Upper lobe of right lung (tissue), 1 donor: ENCODE measurements at regions not wholly inside any gene's neighbourhood (a gene's known extent, or its start where the extent isn't known, plus 50 kb on each side); places are given as distances from the start of the nearest gene placed in this dataset.

ENCODE experiments used
- ATAC-seq: fragments of 200-7000 bp; cut with Tn5 transposase; one replicate; pipeline ENCODE4 v1.9.1; 2020; ENCODE audit warnings: mild to moderate bottlenecking, moderate library complexity
- DNase-seq: peaks from one replicate; pipeline ENCODE4 v3.0.0-alpha.2; 2020
- H3K27ac ChIP-seq: fragments of 200-600 bp; one replicate; pipeline ENCODE4 v1.8.0; 2022
- H3K27me3 ChIP-seq: fragments of 200-600 bp; one replicate; pipeline ENCODE4 v1.8.0; 2022; ENCODE audit warnings: mild to moderate bottlenecking
- H3K36me3 ChIP-seq: fragments of 200-600 bp; one replicate; pipeline ENCODE4 v1.8.0; 2022
- H3K4me1 ChIP-seq: fragments of 200-600 bp; one replicate; pipeline ENCODE4 v1.8.0; 2022
- H3K4me3 ChIP-seq: fragments of 200-600 bp; one replicate; pipeline ENCODE4 v1.8.0; 2022; ENCODE audit warnings: mild to moderate bottlenecking
- H3K9me3 ChIP-seq: fragments of 200-600 bp; one replicate; pipeline ENCODE4 v1.8.0; 2022
- CTCF ChIP-seq: fragments of 200-600 bp; IDR thresholded peaks from one replicate; pipeline ENCODE4 v1.8.0; 2022; ENCODE audit warnings: antibody characterized with exemption
- intact Hi-C: fragments of 100-400 bp; cut with DNase I; formaldehyde crosslinking; loops from one replicate; pipeline ENCODE4 v1.11.0; 2022
- donor health status: DM: no; HTN: yes; CAD: no; lungs with severe emphysema.

GRCh38 chr4:133638751-133639150, 489.7 kb downstream of the PCDH10 start:
- no peak overlapping the region for H3K27ac ChIP-seq
- H3K36me3 ChIP-seq = no peaks in the 10 kb centered on the region
- H3K27me3 ChIP-seq = no peaks in the 10 kb centered on the region
- DNase-seq = no peak
- H3K4me1 ChIP-seq = no peaks in the 10 kb centered on the region
- no peaks in the 10 kb centered on the region for H3K9me3 ChIP-seq
- no peak for ATAC-seq
- TF ChIP-seq CTCF = no peak
- intact Hi-C loops = no loop called here
- no peak overlapping the region for H3K4me3 ChIP-seq

GRCh38 chr4:133637161-133637560, 488.1 kb downstream of the PCDH10 start:
- ATAC-seq (no peak), DNase-seq (no peak)
- no peaks in the 10 kb centered on the region for H3K4me1 ChIP-seq
- no peak overlapping the region for H3K27ac ChIP-seq
- H3K4me3 ChIP-seq = no peak overlapping the region
- no peaks in the 10 kb centered on the region for H3K9me3 ChIP-seq
- intact Hi-C loops = no loop called here
- H3K36me3 ChIP-seq = no peaks in the 10 kb centered on the region
- no peaks in the 10 kb centered on the region for H3K27me3 ChIP-seq
- no peak for TF ChIP-seq CTCF

GRCh38 chr4:133624744-133625143, 475.6 kb downstream of the PCDH10 start:
- no peak for TF ChIP-seq CTCF
- Histone ChIP-seq H3K27me3 (no peaks in the 10 kb centered on the region), H3K4me3 (no peak overlapping the region), H3K36me3 (no peaks in the 10 kb centered on the region), H3K4me1 (no peaks in the 10 kb centered on the region), H3K9me3 (no peaks in the 10 kb centered on the region), H3K27ac (no peak overlapping the region)
- intact Hi-C loops = no loop called here
- ATAC-seq (no peak), DNase-seq (no peak)

GRCh38 chr4:133623847-133624246, 474.8 kb downstream of the PCDH10 start:
- H3K27me3 ChIP-seq = no peaks in the 10 kb centered on the region
- H3K4me1 ChIP-seq = no peaks in the 10 kb centered on the region
- DNase-seq (no peak), ATAC-seq (no peak)
- intact Hi-C loops = no loop called here
- TF ChIP-seq CTCF = no peak
- no peak overlapping the region for H3K4me3 ChIP-seq
- no peaks in the 10 kb centered on the region for H3K9me3 ChIP-seq
- no peak overlapping the region for H3K27ac ChIP-seq
- no peaks in the 10 kb centered on the region for H3K36me3 ChIP-seq

GRCh38 chr4:133621628-133622027, 472.5 kb downstream of the PCDH10 start:
- intact Hi-C loops = no loop called here
- no peak for ATAC-seq
- DNase-seq = no peak
- Histone ChIP-seq H3K4me3 (no peak overlapping the region), H3K27me3 (no peaks in the 10 kb centered on the region), H3K9me3 (no peaks in the 10 kb centered on the region), H3K36me3 (no peaks in the 10 kb centered on the region), H3K4me1 (no peaks in the 10 kb centered on the region), H3K27ac (no peak overlapping the region)
- TF ChIP-seq CTCF = no peak

GRCh38 chr4:133620555-133620954, 471.5 kb downstream of the PCDH10 start:
- Histone ChIP-seq H3K4me3 (no peak overlapping the region), H3K9me3 (no peaks in the 10 kb centered on the region), H3K36me3 (no peaks in the 10 kb centered on the region), H3K27me3 (no peaks in the 10 kb centered on the region), H3K27ac (no peak overlapping the region), H3K4me1 (no peaks in the 10 kb centered on the region)
- TF ChIP-seq CTCF = no peak
- no peak for DNase-seq
- intact Hi-C loops = no loop called here
- no peak for ATAC-seq
